ENCODE measurements at regions not wholly inside any gene's neighbourhood (a gene's known extent, or its start where the extent isn't known, plus 50 kb on each side); places are given as distances from the start of the nearest gene placed in this dataset.

DNA sequence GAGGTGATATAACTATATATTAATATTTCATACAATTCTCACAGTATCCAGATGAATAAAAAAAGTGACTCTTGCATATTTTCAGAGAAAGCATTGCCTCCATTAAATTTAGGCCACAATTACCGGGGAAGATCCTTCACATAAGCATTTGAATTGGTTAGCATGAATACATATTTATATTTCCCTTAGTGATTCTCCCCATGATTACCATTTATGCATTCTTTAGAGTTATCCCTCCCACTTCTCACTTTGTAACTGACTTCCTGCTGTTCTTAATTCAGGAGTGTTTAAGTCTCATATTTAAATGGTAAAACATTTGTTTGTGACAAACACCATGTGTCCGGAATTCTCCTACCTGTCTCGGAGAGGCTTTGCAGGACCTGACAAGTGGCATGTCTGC lies 523.4 kb downstream of the CCDC85A start:
- H3K14ac ChIP-seq (ENCODE audit: insufficient read depth, low read length) = no peak overlapping the region
- H3T11ph ChIP-seq (ENCODE audit: low read length) = no peak overlapping the region
- no peaks in the 10 kb centered on the region for H3K27me3 ChIP-seq (ENCODE audit: insufficient read depth, low read length)
- peaks cover 0 to 3% of the 10 kb centered on the region in 2 experiments; a peak in 1 of 5 replicates for H3K9me3 Mint-ChIP-seq
- H3K4me1 Mint-ChIP-seq = peaks cover 5% of the 10 kb centered on the region in 2 experiments
- H3K4ac ChIP-seq (ENCODE audit: low read depth, low read length) = no peak overlapping the region
- no peak for DNase-seq
- H3K56ac ChIP-seq (ENCODE audit: insufficient read length, low read depth, low read length) = no peak overlapping the region
- no peak overlapping the region for H2BK5ac ChIP-seq (ENCODE audit: insufficient read length, low read length)
- H3K18ac ChIP-seq (ENCODE audit: insufficient read length, low read depth, low read length) = no peak overlapping the region
- no CpG with 5 or more reads among the region's 3 CpGs for WGBS (ENCODE audit: extremely low coverage, insufficient read length, low lambda C conversion rate)
- H3K79me2 ChIP-seq (ENCODE audit: insufficient read depth, low read length) = no peaks in the 10 kb centered on the region
- H3K4me3 Mint-ChIP-seq = no peak overlapping the region; a peak in 1 of 5 replicates
- no peak overlapping the region for H4K91ac ChIP-seq (ENCODE audit: insufficient read length, low read depth, low read length)
- H3K79me1 ChIP-seq (ENCODE audit: insufficient read depth, low read depth, low read length, poor library complexity, severe bottlenecking) = no peaks in the 10 kb centered on the region
- H3K4me1 ChIP-seq (ENCODE audit: insufficient read depth, low read length) = 0 out of 2 replicates have a peak, but pooled peaks cover 3% of the 10 kb centered on the region
- no peak overlapping the region for H3K9ac ChIP-seq (ENCODE audit: extremely low read depth, insufficient read length, low read length)
- no peak overlapping the region for H3K27ac Mint-ChIP-seq
- H3K4me2 ChIP-seq (ENCODE audit: insufficient read depth, insufficient read length, low read length) = no peak overlapping the region
- H2AK5ac ChIP-seq (ENCODE audit: insufficient read length, low read length) = no peak overlapping the region
- no peak overlapping the region for H3K27ac ChIP-seq (ENCODE audit: insufficient read length, low read depth, low read length)
- no peaks in the 10 kb centered on the region for H3K9me3 ChIP-seq (ENCODE audit: control insufficient read depth, low read depth, low read length)
- H4K8ac ChIP-seq (replicated peaks; ENCODE audit: insufficient read length, low read depth, low read length) = no peak overlapping the region
- TF ChIP-seq, protein P1, sequence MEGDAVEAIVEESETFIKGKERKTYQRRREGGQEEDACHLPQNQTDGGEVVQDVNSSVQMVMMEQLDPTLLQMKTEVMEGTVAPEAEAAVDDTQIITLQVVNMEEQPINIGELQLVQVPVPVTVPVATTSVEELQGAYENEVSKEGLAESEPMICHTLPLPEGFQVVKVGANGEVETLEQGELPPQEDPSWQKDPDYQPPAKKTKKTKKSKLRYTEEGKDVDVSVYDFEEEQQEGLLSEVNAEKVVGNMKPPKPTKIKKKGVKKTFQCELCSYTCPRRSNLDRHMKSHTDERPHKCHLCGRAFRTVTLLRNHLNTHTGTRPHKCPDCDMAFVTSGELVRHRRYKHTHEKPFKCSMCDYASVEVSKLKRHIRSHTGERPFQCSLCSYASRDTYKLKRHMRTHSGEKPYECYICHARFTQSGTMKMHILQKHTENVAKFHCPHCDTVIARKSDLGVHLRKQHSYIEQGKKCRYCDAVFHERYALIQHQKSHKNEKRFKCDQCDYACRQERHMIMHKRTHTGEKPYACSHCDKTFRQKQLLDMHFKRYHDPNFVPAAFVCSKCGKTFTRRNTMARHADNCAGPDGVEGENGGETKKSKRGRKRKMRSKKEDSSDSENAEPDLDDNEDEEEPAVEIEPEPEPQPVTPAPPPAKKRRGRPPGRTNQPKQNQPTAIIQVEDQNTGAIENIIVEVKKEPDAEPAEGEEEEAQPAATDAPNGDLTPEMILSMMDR (conservative IDR thresholded peaks at IDR 0.05) = no peak
- H3K23me2 ChIP-seq (ENCODE audit: insufficient read length, low read depth, low read length, poor library complexity, severe bottlenecking) = no peaks in the 10 kb centered on the region
- no peak overlapping the region for H4K5ac ChIP-seq (ENCODE audit: insufficient read length, low read depth, low read length)
- no peak overlapping the region for H2BK12ac ChIP-seq (ENCODE audit: insufficient read length, low read depth, low read length)
- H2AFZ ChIP-seq (ENCODE audit: low read length) = no peak overlapping the region
- no peak overlapping the region for H2BK20ac ChIP-seq (ENCODE audit: low read depth, low read length, poor library complexity, severe bottlenecking)
- H4K20me1 ChIP-seq (ENCODE audit: control insufficient read depth, insufficient read depth, insufficient read length) = no peaks in the 10 kb centered on the region
- H3K23ac ChIP-seq (ENCODE audit: insufficient read length, low read depth, low read length) = no peak overlapping the region
- no peaks in the 10 kb centered on the region for H3K36me3 Mint-ChIP-seq (ENCODE audit: insufficient read depth in 1 of 3, low read depth in 3 of 3)
- H3K27me3 Mint-ChIP-seq (ENCODE audit: low read depth) = no peaks in the 10 kb centered on the region; the same call in 1 of the 2 replicates
- H2BK120ac ChIP-seq (ENCODE audit: low read depth, low read length, poor library complexity, severe bottlenecking) = no peak overlapping the region
- no peak overlapping the region for H2BK15ac ChIP-seq (ENCODE audit: low read depth, low read length)

Data from H9 (cell line).